ENCODE measurements at regions not wholly inside any gene's neighbourhood (a gene's known extent, or its start where the extent isn't known, plus 50 kb on each side); places are given as distances from the start of the nearest gene placed in this dataset.

DNA sequence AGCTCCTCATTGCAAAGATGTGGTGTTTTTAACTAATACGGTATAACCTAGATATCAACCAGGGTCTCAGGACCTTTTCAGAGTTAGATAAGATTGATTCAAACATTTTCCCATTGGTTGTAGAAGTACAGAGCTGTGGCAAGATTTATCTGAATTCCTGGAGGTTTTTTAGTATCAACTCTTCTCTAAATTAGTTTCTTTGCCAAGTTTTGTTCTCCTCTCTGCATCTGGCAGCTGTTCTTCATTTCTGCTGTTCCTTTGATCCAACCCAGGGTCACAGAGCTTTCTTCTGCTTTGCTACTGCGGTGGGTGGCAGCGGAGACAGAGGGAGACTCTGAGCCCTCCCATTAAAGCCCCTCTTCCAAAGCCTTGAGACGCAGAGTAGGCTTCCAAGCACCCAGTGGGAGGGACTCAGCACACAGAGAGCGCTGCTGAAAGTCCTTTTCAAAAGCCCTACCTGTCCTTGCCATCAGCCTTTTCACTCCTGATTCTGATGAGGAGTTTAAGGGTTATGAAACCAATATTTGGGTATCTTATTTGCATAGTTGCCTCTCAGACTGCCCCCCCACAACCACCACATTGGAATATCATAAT, 146.3 kb upstream of the EEPD1 start:
- TF ChIP-seq, protein P1, sequence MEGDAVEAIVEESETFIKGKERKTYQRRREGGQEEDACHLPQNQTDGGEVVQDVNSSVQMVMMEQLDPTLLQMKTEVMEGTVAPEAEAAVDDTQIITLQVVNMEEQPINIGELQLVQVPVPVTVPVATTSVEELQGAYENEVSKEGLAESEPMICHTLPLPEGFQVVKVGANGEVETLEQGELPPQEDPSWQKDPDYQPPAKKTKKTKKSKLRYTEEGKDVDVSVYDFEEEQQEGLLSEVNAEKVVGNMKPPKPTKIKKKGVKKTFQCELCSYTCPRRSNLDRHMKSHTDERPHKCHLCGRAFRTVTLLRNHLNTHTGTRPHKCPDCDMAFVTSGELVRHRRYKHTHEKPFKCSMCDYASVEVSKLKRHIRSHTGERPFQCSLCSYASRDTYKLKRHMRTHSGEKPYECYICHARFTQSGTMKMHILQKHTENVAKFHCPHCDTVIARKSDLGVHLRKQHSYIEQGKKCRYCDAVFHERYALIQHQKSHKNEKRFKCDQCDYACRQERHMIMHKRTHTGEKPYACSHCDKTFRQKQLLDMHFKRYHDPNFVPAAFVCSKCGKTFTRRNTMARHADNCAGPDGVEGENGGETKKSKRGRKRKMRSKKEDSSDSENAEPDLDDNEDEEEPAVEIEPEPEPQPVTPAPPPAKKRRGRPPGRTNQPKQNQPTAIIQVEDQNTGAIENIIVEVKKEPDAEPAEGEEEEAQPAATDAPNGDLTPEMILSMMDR (IDR thresholded peaks at IDR 0.05), result no peak
- no peak for TF ChIP-seq POLR2AphosphoS5 (IDR thresholded peaks at IDR 0.05)

Data from breast epithelium (tissue), 3 donors.